Endothelial cell of umbilical vein (primary cell): ENCODE measurements at regions not wholly inside any gene's neighbourhood (a gene's known extent, or its start where the extent isn't known, plus 50 kb on each side); places are given as distances from the start of the nearest gene placed in this dataset.

Experiments used
- BruUV-seq: library from RNA; stranded (reverse); fragments of 400-500 nt; replicated peaks from 2 replicates; lab custom pipeline; 2021; lab: Mats Ljungman, UMichigan
- CTCF ChIA-PET: fragments of 300-600, 350-600 bp; sonication (Branson Sonifier 250); formaldehyde crosslinking; loops from one replicate; lab custom pipeline; 2021; ENCODE audit warnings: antibody characterized with exemption, inconsistent platforms; lab: Charles Lee
- POLR2A ChIA-PET: fragments of 300-600, 350-600 bp; sonication (Branson Sonifier 250); formaldehyde crosslinking; loops from one replicate; lab custom pipeline; 2021; ENCODE audit warnings: antibody characterized with exemption, inconsistent platforms; lab: Charles Lee
- DNase-seq: peaks from one replicate; pipeline ENCODE4 v3.0.0-alpha.2; 2011; ENCODE audit warnings: low read depth, low spot score
- FAIRE-seq: peaks from 2 replicates; lab custom pipeline; 2011; peaks lifted over from hg19 to GRCh38; lab: Jason Lieb, UNC
- H2AFZ ChIP-seq: 2 replicates; pipeline ENCODE4 v1.6.0; 2012; ENCODE audit warnings: low read depth, low read length, control low read depth, inconsistent platforms
- H3K27ac ChIP-seq: 2 replicates; pipeline ENCODE4 v1.5.1; 2011; ENCODE audit warnings: low read depth, mild to moderate bottlenecking, control low read depth, low read length, moderate library complexity; ENCODE audit not compliant: insufficient read depth
- H3K27me3 ChIP-seq, 2 experiments: 2 replicates each; pipeline versions ENCODE4 v1.6.0 to v1.6.1; 2011; ENCODE audit warnings: low read length in 2 of 2, mixed read lengths in 1 of 2; ENCODE audit not compliant: control insufficient read depth in 2 of 2, insufficient read depth in 2 of 2
- H3K36me3 ChIP-seq, 2 experiments: 2 replicates in 1 of 2; 3 replicates in 1 of 2; pipeline ENCODE4 v1.5.1; 2011; ENCODE audit warnings: low read length in 2 of 2, mild to moderate bottlenecking in 1 of 2, moderate library complexity in 1 of 2; ENCODE audit not compliant: control insufficient read depth in 2 of 2, insufficient read depth in 2 of 2; ENCODE audit errors: extremely low read depth in 1 of 2
- H3K4me1 ChIP-seq: 3 replicates; pipeline ENCODE4 v1.5.1; 2011; ENCODE audit warnings: mild to moderate bottlenecking, low read length; ENCODE audit not compliant: control insufficient read depth, insufficient read depth; ENCODE audit errors: extremely low read depth
- H3K4me2 ChIP-seq: 2 replicates; pipeline ENCODE4 v1.6.1; 2011; ENCODE audit warnings: low read length, control low read depth, mixed read lengths; ENCODE audit not compliant: insufficient read depth
- H3K4me3 ChIP-seq, 3 experiments: fragments of 200-600 bp in 1 of 3; sonication (generic), shearing (Covaris generic) in 1 of 3; replicated peaks in 1 of 3; 2 replicates each; pipeline ENCODE4 v1.5.1; 2011 to 2016; ENCODE audit warnings: control low read depth in 3 of 3, low read length in 3 of 3, mild to moderate bottlenecking in 2 of 3, inconsistent platforms in 1 of 3, low read depth in 1 of 3, moderate library complexity in 1 of 3; ENCODE audit not compliant: insufficient read depth in 1 of 3
- H3K79me2 ChIP-seq: 2 replicates; pipeline ENCODE4 v1.6.0; 2012; ENCODE audit warnings: low read length, inconsistent platforms; ENCODE audit not compliant: control insufficient read depth, insufficient read depth
- H3K9ac ChIP-seq: replicated peaks from 2 replicates; pipeline ENCODE3; 2011; ENCODE audit warnings: low read length, control low read depth; ENCODE audit not compliant: insufficient read depth; ENCODE audit errors: extremely low read depth
- H3K9me1 ChIP-seq: replicated peaks from 3 replicates; pipeline ENCODE4 v1.6.0; 2011; ENCODE audit warnings: mild to moderate bottlenecking, low read length; ENCODE audit not compliant: control insufficient read depth, insufficient read depth; ENCODE audit errors: extremely low read depth
- H3K9me3 ChIP-seq: replicated peaks from 2 replicates; pipeline ENCODE4 v1.5.1; 2012; ENCODE audit warnings: low read length, inconsistent platforms; ENCODE audit not compliant: control insufficient read depth, insufficient read depth
- H4K20me1 ChIP-seq: replicated peaks from 2 replicates; pipeline ENCODE3; 2011; ENCODE audit warnings: mild to moderate bottlenecking, low read length; ENCODE audit not compliant: control insufficient read depth, insufficient read depth; ENCODE audit errors: extremely low read depth
- CTCF ChIP-seq, 2 donors: IDR thresholded peaks; 1 replicate in 1 of 2; 2 replicates in 1 of 2; pipeline ENCODE4 v1.5.1; 2011; ENCODE audit warnings: low read length in 2 of 2, mild to moderate bottlenecking in 2 of 2, moderate library complexity in 2 of 2, control low read depth in 1 of 2, inconsistent platforms in 1 of 2, low read depth in 1 of 2; ENCODE audit not compliant: insufficient read depth in 1 of 2; ENCODE audit errors: extremely low read depth in 1 of 2
- EZH2 ChIP-seq: IDR thresholded peaks from 2 replicates; pipeline ENCODE4 v1.6.1; 2012; ENCODE audit warnings: borderline replicate concordance, low read depth, mild to moderate bottlenecking, moderate library complexity, low read length, inconsistent platforms; ENCODE audit not compliant: severe bottlenecking
- FOS ChIP-seq: IDR thresholded peaks from 2 replicates; pipeline ENCODE4 v1.6.1; 2011; ENCODE audit warnings: mild to moderate bottlenecking, low read length, moderate library complexity, borderline replicate concordance; ENCODE audit not compliant: insufficient read depth
- GATA2 ChIP-seq: IDR thresholded peaks from 2 replicates; pipeline ENCODE4 v1.7.0; 2011; ENCODE audit warnings: low read depth, mild to moderate bottlenecking, moderate library complexity, mixed read lengths, low read length; ENCODE audit not compliant: insufficient read length, insufficient read depth
- JUN ChIP-seq: IDR thresholded peaks from 2 replicates; pipeline ENCODE4 v1.6.1; 2011; ENCODE audit warnings: borderline replicate concordance, low read depth; ENCODE audit not compliant: insufficient read length, insufficient read depth
- MAX ChIP-seq: IDR thresholded peaks from 2 replicates; pipeline ENCODE4 v1.6.1; 2011; ENCODE audit not compliant: insufficient read depth, insufficient read length
- MYC ChIP-seq: IDR thresholded peaks from one replicate; pipeline ENCODE4 v1.6.1; 2011; ENCODE audit warnings: mild to moderate bottlenecking, low read depth, low read length
- POLR2A ChIP-seq: IDR thresholded peaks from 2 replicates; pipeline ENCODE4 v1.6.1; 2012; ENCODE audit warnings: low read depth, mild to moderate bottlenecking, control low read depth, low read length
- POLR2AphosphoS5 ChIP-seq: IDR thresholded peaks from 2 replicates; pipeline ENCODE4 v1.6.1; 2012; ENCODE audit warnings: low read depth, mild to moderate bottlenecking, control low read depth, low read length, moderate library complexity; ENCODE audit not compliant: insufficient read depth
- dilution Hi-C: fragments of 300-500 bp; cut with MboI; formaldehyde crosslinking; loops from one replicate; pipeline ENCODE4 v1.15.0; 2019; ENCODE audit warnings: low sequenced_read_pairs; ENCODE audit not compliant: extremely low pct_ligation_motif_present
- intact Hi-C: fragments of 100-400 bp; cut with micrococcal nuclease; formaldehyde crosslinking; loops from one replicate; pipeline ENCODE4 v1.10.0; 2022

DNA sequence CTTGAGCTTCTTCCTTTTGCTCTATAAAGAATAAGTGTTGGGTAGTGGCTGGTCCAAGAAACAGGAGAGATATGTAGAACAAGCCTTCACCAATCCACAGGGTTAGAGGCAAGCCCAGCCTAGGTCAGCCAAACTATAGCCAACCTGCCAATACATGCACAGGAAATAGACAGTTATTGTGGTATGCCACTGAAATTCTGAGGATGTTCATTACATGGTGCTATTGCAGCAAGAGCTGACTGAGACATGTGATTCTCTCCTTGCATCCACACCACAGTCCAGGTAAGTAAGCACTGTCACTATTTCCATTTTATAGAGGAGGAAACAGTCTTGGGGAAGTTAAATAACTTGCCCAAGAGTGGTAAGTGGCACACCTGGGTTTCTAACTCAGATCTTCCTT is 268.1 kb downstream of the NPIPA8 start:
- no peaks in the 10 kb centered on the region for H3K27me3 ChIP-seq
- POLR2A ChIA-PET: no interaction called here
- no peaks in the 10 kb centered on the region for H4K20me1 ChIP-seq
- no peak for TF ChIP-seq POLR2AphosphoS5
- no peak for TF ChIP-seq GATA2
- TF ChIP-seq MAX: no peak
- TF ChIP-seq MYC: no peak
- intact Hi-C loops: no loop called here
- no peak overlapping the region for H3K27ac ChIP-seq
- H3K9me3 ChIP-seq: peaks cover 1% of the 10 kb centered on the region
- BruUV-seq: no TSS peak
- H3K9ac ChIP-seq: no peak overlapping the region
- H3K9me1 ChIP-seq: no peaks in the 10 kb centered on the region
- CTCF ChIA-PET: no interaction called here
- no peak overlapping the region for H2AFZ ChIP-seq
- FAIRE-seq (no peak), DNase-seq (no peak)
- no peak overlapping the region for H3K4me2 ChIP-seq
- no peaks in the 10 kb centered on the region for H3K79me2 ChIP-seq
- dilution Hi-C loops: no loop called here
- H3K36me3 ChIP-seq: no peaks in the 10 kb centered on the region
- H3K4me3 ChIP-seq: no peak overlapping the region
- H3K4me1 ChIP-seq: no peaks in the 10 kb centered on the region

DNA sequence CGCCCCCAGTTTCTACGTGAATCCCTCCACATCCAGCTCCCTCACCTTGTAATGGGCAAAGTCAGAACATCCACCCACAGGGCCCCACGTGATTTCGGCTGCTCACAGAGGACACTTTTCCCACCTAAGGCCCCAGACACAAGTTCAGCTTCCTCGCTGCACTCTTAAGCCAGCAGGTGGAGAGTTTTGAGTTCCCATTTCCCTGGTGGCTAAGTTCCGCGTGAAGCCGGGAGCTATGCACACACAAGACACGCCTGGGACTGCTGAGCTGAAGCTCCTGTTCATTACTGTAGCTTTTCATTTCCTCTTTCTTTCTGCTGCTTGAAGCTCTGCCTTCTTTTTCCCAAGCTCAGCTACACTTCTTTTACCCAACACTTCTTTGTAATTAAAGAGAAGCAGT is 273.8 kb downstream of the NPIPA8 start:
- Histone ChIP-seq H4K20me1 (no peaks in the 10 kb centered on the region), H3K27me3 (no peaks in the 10 kb centered on the region), H3K4me1 (no peaks in the 10 kb centered on the region), H3K79me2 (no peaks in the 10 kb centered on the region), H3K9ac (no peak overlapping the region), H2AFZ (no peak overlapping the region), H3K36me3 (no peaks in the 10 kb centered on the region), H3K9me3 (peaks cover 7% of the 10 kb centered on the region), H3K27ac (no peak overlapping the region), H3K4me3 (no peak overlapping the region), H3K9me1 (no peaks in the 10 kb centered on the region), H3K4me2 (no peak overlapping the region)
- intact Hi-C loops (no loop called here), dilution Hi-C loops (no loop called here)
- BruUV-seq: no TSS peak
- FAIRE-seq: no peak
- CTCF ChIA-PET: no interaction called here
- POLR2A ChIA-PET: no interaction called here
- no peak for DNase-seq
- no peak for TF ChIP-seq CTCF (IDR thresholded peaks at IDR 0.05; ENCODE audit: extremely low read depth in 1 of 2, insufficient read depth in 1 of 2, low read depth in 1 of 2, low read length in 2 of 2)
- TF ChIP-seq POLR2A: no peak
- TF ChIP-seq FOS: no peak
- no peak for TF ChIP-seq MYC
- TF ChIP-seq POLR2AphosphoS5: no peak
- TF ChIP-seq GATA2: no peak
- TF ChIP-seq MAX: no peak
- TF ChIP-seq EZH2: no peak
- TF ChIP-seq JUN: no peak
